HG03135 (cell line): ENCODE measurements at regions not wholly inside any gene's neighbourhood (a gene's known extent, or its start where the extent isn't known, plus 50 kb on each side); places are given as distances from the start of the nearest gene placed in this dataset.
"Not testable (repeated sequence)": the region's sequence is repeated elsewhere in the genome, so short reads cannot be mapped to it uniquely, and the experiment has no call there.

Experiments used
- ATAC-seq: cut with Tn5 transposase; IDR thresholded peaks from one replicate; pipeline ENCODE4 v1.9.1; 2021; ENCODE audit warnings: mild to moderate bottlenecking, moderate library complexity; ENCODE audit not compliant: unreplicated experiment

DNA sequence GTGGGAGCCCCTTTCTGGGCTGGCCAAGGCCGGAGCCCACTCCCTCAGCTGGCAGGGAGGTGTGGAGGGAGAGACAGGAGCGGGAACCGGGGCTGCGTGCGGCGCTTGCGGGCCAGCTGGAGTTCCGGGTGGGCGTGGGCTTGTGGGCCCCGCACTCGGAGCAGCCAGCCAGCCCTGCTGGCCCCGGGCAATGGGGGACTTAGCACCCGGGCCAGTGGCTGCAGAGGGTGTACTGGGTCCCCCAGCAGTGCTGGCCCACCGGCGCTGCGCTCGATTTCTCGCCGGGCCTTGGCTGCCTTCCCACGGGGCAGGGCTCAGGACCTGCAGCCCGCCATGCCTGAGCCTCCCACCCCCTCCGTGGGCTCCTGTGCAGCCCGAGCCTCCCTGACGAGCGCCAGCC is 1082.5 kb downstream of the PCDH17 start:
- not testable (repeated sequence) for ATAC-seq

DNA sequence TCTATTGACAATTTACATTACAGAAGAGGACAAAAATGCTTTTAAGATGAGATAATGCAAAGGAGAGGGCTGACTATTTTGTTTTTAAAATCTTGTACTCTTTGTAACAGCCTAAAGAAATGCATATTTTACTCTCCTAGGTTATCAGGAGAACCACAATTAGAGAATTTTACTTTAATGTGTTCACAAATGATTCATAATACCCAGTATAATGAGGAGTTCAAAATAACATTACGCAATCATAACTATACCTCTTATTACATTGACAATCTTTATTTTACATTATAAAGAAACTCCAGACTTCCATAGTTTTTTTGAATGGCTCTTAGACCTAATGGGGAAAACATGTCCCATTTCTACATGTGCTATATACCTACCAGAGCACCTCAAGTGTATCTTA is 1089.7 kb downstream of the PCDH17 start:
- no peak for ATAC-seq

DNA sequence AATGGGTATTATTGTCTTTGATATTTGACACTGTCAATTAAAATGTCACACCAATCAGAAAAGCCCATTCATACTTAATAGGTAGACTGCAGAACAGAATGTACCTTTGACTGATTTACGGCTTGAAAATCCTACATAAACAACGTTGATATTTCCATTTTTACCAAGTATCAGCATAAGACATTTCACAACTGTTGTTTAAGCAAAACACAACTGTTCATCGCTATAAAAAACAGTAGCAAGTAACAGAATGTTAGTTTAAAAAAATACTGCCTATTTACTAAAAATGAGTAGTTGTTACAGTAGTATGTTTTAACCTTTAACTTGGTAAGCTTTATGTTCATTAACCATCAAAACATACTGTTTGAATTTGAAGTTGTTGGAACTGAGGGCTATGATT is 1096.6 kb downstream of the PCDH17 start:
- no peak for ATAC-seq

DNA sequence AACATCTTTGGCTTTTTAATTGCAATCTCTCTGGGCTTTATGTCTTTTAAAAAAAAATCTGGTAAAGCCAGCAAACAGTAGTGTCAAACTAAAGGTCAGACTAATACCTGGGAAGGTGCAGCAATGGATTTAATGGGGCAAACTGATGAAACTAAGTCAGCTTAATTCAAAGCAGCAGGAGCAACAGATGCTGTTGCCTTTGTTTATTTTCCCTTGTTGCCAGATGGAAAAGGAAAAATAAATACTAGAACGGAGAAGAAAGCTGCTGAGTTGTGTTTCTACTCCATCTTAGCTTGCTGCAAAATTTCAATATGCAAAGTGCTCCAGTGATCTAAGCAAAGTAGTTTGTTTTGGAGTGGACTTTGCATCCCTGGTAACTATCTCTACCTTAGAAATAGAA is 1097.8 kb downstream of the PCDH17 start:
- ATAC-seq = no peak

DNA sequence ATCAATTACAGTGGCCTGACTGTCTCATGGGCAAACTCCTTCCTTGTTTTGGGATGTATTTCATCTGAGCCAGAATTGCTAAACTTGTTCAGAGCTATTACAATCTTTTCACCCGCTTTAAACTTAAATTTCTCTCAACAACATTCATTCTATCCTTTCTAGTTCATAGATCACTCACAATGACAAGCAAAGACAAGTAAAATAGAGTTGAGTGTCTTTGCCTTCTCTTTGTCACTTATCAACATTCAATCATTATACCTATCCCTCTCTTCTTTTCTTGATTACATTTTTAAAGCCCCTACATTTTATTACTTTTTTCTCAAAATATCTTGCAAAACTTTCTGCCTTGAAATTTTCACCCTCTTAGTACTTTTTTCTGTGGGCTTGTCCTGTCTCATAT is 1113.1 kb downstream of the PCDH17 start:
- no peak for ATAC-seq

DNA sequence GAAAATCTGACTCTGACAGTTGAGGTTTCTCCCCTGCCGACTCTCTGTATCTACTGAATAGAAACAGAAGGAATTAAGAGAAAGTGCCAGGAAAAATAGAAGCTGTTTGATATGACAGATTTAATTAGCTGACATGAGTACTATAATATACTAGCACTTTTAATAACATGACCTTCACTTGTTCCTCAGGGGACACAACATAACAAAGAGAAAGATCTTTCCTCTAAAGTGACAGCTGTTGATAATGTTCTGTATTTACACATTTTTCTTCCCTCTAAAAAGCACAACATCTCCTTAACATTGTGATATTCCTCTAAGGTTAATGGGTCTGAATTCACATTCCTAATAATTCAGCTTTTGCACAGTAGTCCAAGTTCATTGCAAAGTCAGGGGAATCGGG is 1136.0 kb downstream of the PCDH17 start:
- ATAC-seq = no peak

DNA sequence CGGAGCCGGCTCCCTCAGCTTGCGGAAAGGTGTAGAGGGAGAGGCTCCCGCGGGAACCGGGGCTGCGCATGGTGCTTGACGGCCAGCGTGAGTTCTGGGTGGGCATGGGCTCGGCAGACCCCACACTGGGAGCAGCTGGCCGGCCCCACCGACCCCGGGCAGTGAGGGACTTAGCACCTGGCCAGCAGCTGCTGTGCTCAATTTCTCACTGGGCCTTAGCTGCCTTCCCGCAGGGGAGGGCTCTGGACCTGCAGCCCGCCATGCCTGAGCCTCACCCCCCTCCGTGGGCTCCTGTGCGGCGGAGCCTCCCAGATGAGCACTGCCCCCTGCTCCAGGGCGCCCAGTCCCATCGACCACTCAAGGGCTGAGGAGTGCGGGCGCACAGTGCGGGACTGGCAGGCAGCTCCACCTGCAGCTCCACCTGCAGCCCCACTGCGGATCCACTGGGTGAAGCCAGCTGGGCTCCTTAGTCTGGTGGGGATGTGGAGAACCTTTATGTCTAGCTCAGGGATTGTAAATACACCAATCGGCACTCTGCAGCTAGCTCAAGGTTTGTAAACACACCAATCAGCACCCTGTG is 1141.8 kb downstream of the PCDH17 start:
- ATAC-seq = no peak

DNA sequence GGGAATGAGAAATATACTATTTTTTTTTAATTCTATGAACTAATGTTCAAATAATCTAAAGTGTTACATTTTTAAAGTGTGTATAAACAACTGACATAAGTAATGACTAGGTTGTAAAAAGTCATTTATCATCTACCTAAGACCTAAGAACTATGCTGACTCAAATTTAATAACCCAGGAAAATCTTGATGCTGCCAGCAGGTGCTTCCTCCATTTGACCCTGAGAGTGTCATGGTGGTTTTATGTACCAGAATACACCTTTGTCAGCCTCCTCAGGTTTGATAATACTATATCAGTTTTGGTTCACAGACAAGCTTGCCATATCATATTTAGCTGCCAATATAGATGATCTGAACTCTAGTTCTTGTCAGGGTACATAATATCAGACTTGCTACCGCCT is 1151.2 kb downstream of the PCDH17 start:
- ATAC-seq = no peak

DNA sequence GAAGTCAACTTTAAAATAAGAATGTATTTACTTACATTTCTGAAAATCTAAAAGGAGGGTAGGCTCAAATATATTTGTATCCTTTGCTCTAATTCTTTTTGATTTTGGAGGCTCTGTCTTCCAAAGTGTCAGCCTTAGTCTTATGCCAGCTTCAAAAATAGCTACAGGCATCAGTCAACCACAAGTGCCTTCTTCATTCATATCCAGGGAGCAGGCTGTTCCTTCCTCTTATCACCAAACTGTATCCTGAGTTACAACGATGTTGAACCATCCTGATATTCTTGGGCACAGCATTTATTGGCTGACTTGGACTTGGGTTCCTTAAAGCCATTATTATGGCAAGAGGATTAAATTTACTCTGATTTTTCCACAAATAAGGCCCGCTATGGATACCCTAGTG is 1161.3 kb downstream of the PCDH17 start:
- no peak for ATAC-seq

DNA sequence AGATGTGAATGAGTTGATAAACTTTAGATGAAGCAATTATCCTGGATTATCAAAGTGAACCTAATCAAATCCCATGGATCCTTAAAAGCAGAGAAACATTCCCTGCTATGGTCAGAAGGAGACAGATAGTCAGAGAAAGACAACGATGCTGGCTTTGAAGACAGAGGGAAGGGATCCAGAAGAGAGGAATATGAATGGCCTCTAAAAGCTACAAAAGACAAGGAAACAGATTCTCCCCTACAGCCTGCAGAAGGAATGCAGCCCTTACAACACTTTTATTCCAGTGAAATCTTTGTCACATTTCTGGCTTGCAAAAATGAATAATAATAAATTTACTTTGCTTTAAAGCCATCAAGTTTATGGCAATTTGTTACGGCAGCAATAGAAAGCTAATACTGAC is 1164.2 kb downstream of the PCDH17 start:
- no peak for ATAC-seq

DNA sequence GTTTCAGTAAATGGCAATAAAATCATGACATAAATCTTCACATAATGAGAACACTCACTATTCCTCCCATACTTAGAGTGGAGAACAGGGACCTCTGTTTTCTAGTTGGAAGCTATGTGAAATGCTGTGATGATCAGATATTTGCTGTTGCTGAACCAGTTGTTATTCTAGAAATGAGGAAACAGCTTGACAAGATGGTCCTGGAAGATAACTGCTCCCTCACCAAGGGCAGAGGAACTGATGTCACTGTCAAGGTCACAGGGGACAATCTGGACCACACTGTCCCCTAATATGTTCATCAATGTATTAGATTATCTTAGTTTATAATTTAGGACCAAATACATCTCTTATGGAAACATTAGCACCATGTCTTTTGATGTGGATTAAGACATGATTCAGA is 1173.3 kb downstream of the PCDH17 start:
- ATAC-seq = no peak

DNA sequence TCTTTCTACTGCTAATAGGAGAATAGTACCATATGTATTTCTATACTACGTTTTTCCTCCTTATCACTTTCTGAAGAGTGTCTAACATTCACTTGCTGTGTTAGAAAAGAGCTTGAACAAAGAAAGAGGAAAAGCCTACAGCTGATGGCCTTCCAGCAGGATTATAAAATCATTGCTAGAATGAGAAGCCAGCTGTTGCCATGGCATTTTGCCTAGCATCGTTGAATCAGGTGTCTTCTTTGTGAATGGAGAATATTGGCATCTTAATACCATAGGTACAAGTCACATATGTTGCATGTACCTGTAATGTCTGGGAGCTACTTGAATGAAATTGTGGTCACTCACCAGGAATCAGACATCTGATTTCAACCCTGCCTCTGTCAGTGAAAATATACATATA is 1174.9 kb downstream of the PCDH17 start:
- no peak for ATAC-seq

DNA sequence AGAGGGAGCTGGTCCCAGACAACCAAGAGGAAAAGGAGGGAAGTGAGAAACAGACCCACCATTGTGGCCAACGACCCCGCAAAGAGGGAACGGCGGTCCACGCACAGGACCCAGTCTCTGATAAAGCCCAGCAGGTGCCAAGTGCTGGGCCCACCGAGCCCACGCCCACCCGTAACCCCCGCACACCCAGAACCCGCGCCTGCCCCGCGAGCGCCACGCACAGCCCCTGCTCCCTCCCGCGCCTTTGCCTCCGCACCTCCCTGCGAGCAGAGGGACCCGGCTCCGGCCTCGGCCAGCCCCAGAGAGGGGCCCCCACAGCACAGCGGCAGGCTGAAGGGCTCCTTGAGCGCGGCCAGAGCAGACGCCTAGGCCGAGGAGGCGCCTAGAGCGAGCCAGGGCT is 1192.2 kb downstream of the PCDH17 start:
- no peak for ATAC-seq

DNA sequence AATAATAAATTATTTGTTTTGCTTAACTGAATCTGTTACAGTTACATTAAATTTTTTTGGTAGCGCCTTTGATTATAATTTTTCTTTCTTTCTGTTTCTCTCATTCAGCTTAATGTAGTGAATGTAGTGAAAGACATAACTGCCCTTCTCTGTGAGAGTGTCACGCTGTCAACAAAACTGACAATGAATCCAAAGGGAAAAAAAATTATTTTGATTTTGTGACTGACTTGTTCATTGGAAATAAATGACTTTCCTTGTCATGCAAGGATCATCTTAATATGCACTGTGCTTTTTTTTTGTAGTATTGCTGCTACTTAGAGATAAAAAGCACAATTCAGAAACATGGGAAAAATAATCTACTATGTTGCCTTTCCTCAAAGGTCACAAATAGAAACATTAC is 1196.4 kb downstream of the PCDH17 start:
- no peak for ATAC-seq

DNA sequence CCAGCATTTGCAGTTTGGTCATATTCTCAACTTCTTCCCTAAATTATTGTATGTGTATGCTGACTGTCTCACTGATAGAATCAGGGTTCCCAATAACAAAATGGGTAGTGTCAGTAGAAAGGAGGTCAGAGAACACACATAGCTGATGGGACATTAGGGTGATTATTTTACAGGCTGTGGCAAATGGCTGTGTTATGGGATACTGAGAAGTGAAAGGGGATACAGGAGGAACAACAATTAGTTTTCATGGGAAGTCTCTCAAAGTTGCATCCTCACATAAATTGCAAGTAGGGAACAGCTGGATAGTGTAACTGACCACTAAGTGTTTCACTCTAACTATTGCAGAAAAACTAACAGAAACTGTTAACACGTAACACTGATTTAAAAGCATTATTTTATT is 1199.3 kb downstream of the PCDH17 start:
- no peak for ATAC-seq

DNA sequence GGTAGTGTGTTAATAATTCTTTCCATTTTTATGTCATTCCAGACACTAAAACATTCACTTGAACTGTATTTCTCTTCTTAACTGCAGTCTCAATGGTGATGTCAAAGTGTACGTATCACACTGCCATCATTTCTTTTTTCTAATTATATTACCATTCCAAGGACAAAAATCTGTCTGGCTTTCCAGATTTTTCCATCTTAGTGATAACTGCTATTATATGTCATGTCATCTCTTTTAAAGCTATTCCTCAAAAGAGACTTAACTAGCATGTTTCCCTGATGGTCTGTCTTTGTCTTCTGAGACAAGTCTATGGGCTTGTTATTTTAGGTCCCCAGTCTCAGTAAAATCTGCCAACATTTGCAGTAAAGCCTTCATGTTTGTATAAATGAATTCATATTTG is 1207.1 kb downstream of the PCDH17 start:
- no peak for ATAC-seq

DNA sequence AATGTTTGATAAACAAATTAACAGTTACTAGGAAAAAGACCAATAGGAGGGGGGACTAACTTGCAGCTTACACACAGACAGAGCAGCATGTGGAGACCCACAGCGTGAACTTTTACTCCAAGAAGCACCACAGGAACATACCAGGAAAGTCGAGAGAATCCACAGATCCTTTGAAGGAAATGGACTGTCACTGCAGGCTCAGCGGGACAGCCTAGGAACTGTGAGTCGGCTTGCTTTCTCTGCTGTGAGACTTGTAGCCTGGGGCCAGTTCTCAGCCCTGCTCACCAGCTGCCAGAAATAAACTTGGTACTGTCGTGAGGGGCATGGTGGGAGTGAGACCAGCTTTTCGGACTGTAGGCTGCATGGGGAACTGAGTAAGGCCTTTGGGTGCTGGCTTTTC is 1211.5 kb downstream of the PCDH17 start:
- ATAC-seq = no peak

DNA sequence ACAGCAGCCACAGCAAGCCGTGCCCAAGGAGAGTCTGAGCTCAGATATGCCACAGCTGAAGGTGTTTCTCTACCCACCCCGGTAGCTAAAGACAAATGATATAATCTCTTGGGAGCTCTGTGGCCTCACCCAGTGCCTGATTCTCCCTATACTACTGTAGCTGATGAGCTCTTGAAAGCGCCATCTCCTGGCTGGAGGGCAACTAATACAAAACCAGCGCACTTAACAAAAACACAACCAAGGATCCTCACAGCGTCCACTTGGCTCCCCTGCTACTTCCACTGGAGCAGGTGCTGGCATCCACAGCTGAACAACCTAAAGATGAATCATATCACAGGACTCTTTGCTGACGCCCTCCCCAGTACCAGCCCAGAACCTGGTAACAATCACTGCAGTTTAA is 1212.0 kb downstream of the PCDH17 start:
- no peak for ATAC-seq

DNA sequence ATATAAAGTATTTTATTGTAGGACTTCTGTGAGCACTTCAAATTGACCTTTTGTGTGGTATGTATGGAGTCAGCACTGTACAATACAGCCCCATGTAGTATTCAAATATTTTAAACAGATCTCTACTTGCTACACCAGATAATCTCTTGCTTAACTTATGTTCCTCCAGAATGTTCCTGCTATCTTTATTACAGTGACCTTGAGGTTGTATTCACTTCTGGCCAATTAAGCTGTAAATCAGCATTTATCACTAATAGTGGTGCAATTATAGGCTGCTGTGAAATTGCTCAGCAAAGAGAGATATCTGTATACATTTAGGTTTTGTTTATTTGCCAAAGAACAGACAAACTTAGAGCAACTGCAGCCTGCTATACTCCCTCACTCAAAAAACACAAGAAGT is 1218.6 kb downstream of the PCDH17 start:
- no peak for ATAC-seq

DNA sequence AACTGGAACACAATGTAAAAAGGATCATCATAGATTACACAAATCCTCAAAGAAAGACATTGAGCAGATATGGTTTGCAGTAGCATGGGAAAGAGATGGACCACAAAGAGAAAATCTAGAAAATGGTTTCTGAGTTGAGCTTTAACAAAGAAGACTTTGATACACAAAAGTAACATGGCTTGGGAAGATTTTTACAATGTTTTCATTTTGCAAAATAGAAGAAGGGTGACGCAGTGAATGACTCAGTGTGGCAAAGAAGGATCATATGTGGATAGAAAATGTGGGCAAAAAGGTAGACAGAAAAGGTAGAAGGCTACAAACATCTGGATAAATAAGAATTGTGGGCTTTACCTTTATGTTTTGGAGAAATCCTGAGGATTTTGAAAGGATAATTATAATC is 1220.5 kb downstream of the PCDH17 start:
- no peak for ATAC-seq

DNA sequence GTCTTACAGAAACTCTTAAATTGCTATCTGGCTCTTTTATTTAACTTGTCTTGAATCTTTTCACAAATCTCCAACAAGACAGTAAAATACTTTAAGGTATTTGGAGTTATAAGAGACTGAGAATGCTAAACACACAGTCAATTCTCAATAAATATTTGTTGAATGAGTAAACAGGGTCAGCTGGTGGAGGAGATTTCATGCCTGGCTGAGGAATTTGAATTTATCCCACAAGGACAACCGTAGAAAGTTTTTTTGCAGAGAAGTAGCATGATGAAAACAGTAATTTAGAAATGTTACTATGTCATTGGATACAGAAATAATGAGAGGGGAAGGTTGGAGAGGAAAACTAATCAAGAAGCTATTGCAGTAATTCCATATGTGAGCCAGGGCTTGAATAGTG is 1223.7 kb downstream of the PCDH17 start:
- ATAC-seq = no peak

DNA sequence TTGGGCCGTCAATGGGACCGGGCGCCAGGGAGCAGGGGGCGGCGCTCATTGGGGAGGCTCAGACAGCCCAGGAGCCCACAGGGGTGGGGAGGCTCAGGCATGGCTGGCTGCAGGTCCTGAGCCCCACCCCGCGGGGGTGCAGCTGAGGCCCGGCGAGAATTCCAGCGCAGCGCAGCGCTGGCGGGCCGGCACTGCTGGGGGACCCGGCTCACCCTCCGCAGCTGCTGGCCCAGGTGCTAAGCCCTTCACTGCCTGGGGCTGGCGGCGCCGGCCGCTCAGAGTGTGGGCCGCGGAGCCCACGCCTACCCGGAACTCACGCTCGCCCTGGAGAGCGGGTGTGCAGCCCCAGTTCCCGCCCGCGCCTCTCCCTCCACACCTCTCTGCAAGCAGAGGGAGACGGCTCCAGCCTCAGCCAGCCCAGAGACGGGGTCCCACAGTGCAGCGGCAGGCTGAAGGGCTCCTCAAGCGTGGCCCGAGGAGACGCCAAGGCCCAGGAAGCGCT is 1227.4 kb downstream of the PCDH17 start:
- no peak for ATAC-seq

DNA sequence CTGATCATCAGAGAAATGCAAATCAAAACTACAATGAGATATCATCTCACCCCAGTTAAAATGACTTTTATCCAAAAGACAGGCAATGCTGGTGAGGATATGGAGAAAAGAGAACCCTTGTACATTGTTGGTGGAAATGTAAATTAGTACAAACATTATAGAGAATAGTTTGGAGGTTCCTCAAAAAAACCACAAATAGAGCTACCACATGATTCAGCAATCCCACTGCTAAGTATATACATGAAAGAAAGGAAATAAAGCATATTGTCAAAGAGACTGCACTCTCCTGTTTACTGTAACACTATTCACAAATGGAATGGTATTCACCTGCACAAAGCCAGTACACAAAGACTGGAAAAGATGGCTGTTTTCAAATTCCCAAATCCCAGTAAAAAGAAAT is 1233.7 kb downstream of the PCDH17 start:
- ATAC-seq = no peak

DNA sequence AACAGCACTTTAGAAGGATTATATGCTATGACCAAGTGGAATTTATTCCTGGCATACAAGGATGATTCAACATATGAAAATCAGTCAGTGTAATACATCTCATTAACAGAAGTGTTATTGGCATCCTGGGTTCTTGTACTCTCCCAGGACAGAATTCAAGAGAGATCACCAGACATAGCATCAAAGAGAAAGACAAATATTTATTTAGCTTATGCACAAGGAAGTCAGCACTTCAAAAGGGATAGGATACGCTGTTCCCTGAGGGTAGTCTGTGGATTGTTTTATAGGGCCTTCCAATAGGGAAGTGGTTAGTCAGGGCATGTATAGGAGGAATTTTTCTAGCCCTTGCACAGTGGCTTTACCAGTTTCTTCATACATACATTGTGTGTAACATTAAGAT is 1238.0 kb downstream of the PCDH17 start:
- no peak for ATAC-seq
